Loucy (cell line): ENCODE measurements at regions not wholly inside any gene's neighbourhood (a gene's known extent, or its start where the extent isn't known, plus 50 kb on each side); places are given as distances from the start of the nearest gene placed in this dataset.
"Not testable (repeated sequence)": the region's sequence is repeated elsewhere in the genome, so short reads cannot be mapped to it uniquely, and the experiment has no call there.

ENCODE experiments used
- H2AFZ ChIP-seq: fragments of 200-600 bp; sonication (generic); 2 replicates; pipeline ENCODE4 v1.6.0; 2016; ENCODE audit warnings: antibody characterized with exemption, mild to moderate bottlenecking, low read length, moderate library complexity
- H3F3A ChIP-seq: fragments of 200-600 bp; 2 replicates; pipeline ENCODE4 v1.6.0; 2016; ENCODE audit warnings: antibody characterized with exemption, low read depth, mild to moderate bottlenecking
- H3K27me3 ChIP-seq: fragments of 200-600 bp; sonication (generic); 2 replicates; pipeline ENCODE4 v1.6.1; 2014; ENCODE audit warnings: low read length, mild to moderate bottlenecking; ENCODE audit not compliant: insufficient read depth, poor library complexity, severe bottlenecking
- H3K36me3 ChIP-seq: fragments of 200-600 bp; sonication (generic); 2 replicates; pipeline ENCODE4 v1.6.1; 2016; ENCODE audit warnings: low read length; ENCODE audit not compliant: insufficient read depth
- H3K4me1 ChIP-seq: fragments of 200-600 bp; sonication (generic); 2 replicates; pipeline ENCODE4 v1.5.1; 2014; ENCODE audit warnings: low read length, mild to moderate bottlenecking; ENCODE audit not compliant: insufficient read depth, poor library complexity, severe bottlenecking
- H3K4me2 ChIP-seq: fragments of 200-600 bp; sonication (generic); 2 replicates; pipeline ENCODE4 v1.6.0; 2014; ENCODE audit warnings: antibody characterized with exemption, low read length, low read depth, mild to moderate bottlenecking; ENCODE audit not compliant: poor library complexity, severe bottlenecking
- H3K4me3 ChIP-seq: fragments of 200-600 bp; sonication (generic); 2 replicates; pipeline ENCODE4 v1.5.1; 2014; ENCODE audit warnings: low read length, mild to moderate bottlenecking, mixed read lengths; ENCODE audit not compliant: poor library complexity, severe bottlenecking
- H3K79me2 ChIP-seq: fragments of 200-600 bp; sonication (generic); 2 replicates; pipeline ENCODE4 v1.6.1; 2014; ENCODE audit warnings: low read length; ENCODE audit not compliant: insufficient read depth
- H3K9ac ChIP-seq: fragments of 200-600 bp; sonication (generic); 2 replicates; pipeline ENCODE4 v1.6.0; 2014; ENCODE audit warnings: mild to moderate bottlenecking, low read depth, low read length, moderate library complexity; ENCODE audit not compliant: poor library complexity, severe bottlenecking
- H3K9me2 ChIP-seq: fragments of 200-600 bp; sonication (generic); replicated peaks from 2 replicates; pipeline ENCODE4 v1.6.1; 2016; ENCODE audit warnings: low read depth, low read length, mixed read lengths
- H3K9me3 ChIP-seq: fragments of 200-600 bp; sonication (generic); 2 replicates; pipeline ENCODE4 v1.6.1; 2014; ENCODE audit warnings: mild to moderate bottlenecking, antibody characterized with exemption, low read length, low read depth; ENCODE audit not compliant: insufficient read depth
- H4K20me1 ChIP-seq: fragments of 200-600 bp; sonication (generic); 2 replicates; pipeline ENCODE4 v1.6.0; 2014; ENCODE audit warnings: antibody characterized with exemption, low read length, mild to moderate bottlenecking; ENCODE audit not compliant: insufficient read depth, poor library complexity, severe bottlenecking
- CTCF ChIP-seq: fragments of 200-600 bp; sonication (generic); conservative IDR thresholded peaks from 2 replicates; pipeline ENCODE4 v1.5.1; 2014; ENCODE audit warnings: mild to moderate bottlenecking, antibody characterized with exemption, low read length
- EZH2phosphoT487 ChIP-seq: fragments of 200-600 bp; IDR thresholded peaks from 2 replicates; pipeline ENCODE4 v1.6.1; 2018; ENCODE audit warnings: antibody characterized with exemption, mild to moderate bottlenecking, moderate library complexity, borderline replicate concordance

GRCh38 chr2:238722181-238722580, 125.7 kb upstream of the TWIST2 start:
- no peaks in the 10 kb centered on the region for H3K9me2 ChIP-seq
- no peak overlapping the region for H3K4me2 ChIP-seq
- no peaks in the 10 kb centered on the region for H4K20me1 ChIP-seq
- H3K27me3 ChIP-seq: no peaks in the 10 kb centered on the region
- no peak overlapping the region for H2AFZ ChIP-seq
- no peak overlapping the region for H3K9ac ChIP-seq
- no peaks in the 10 kb centered on the region for H3K36me3 ChIP-seq
- H3K4me3 ChIP-seq: no peak overlapping the region
- no peaks in the 10 kb centered on the region for H3K9me3 ChIP-seq
- no peaks in the 10 kb centered on the region for H3K4me1 ChIP-seq
- TF ChIP-seq CTCF (no peak), EZH2phosphoT487 (no peak)
- H3K79me2 ChIP-seq: no peaks in the 10 kb centered on the region
- no peaks in the 10 kb centered on the region for H3F3A ChIP-seq

- Histone ChIP-seq H2AFZ (no peak overlapping the region), H3K4me3 (no peak overlapping the region), H3K4me2 (no peak overlapping the region), H3K9me3 (no peaks in the 10 kb centered on the region), H3F3A (no peaks in the 10 kb centered on the region), H3K4me1 (no peaks in the 10 kb centered on the region), H3K36me3 (no peaks in the 10 kb centered on the region), H3K79me2 (no peaks in the 10 kb centered on the region), H4K20me1 (no peaks in the 10 kb centered on the region), H3K9ac (no peak overlapping the region), H3K27me3 (no peaks in the 10 kb centered on the region), H3K9me2 (no peaks in the 10 kb centered on the region)
- TF ChIP-seq CTCF (no peak), EZH2phosphoT487 (no peak)
These were observed 125.0 kb upstream of the TWIST2 start for GRCh38 chr2:238722883-238723282.

GRCh38 chr2:238723740-238724320, 124.1 kb upstream of the TWIST2 start:
- not testable (repeated sequence) for H3K9ac ChIP-seq, H3K4me2 ChIP-seq

GRCh38 chr2:238724728-238725127, 123.2 kb upstream of the TWIST2 start:
- TF ChIP-seq CTCF (no peak), EZH2phosphoT487 (no peak)
- no peaks in the 10 kb centered on the region for H3K79me2 ChIP-seq
- no peaks in the 10 kb centered on the region for H3K27me3 ChIP-seq

More at GRCh38 chr2:238723740-238724320, 124.1 kb upstream of the TWIST2 start:
- not testable (repeated sequence) for H3K27me3 ChIP-seq, H2AFZ ChIP-seq, H3K9me3 ChIP-seq, H3F3A ChIP-seq, H3K4me1 ChIP-seq, H4K20me1 ChIP-seq, H3K36me3 ChIP-seq, H3K79me2 ChIP-seq, H3K9me2 ChIP-seq, H3K4me3 ChIP-seq

More at GRCh38 chr2:238724728-238725127, 123.2 kb upstream of the TWIST2 start:
- Histone ChIP-seq H3K4me1 (no peaks in the 10 kb centered on the region), H4K20me1 (no peaks in the 10 kb centered on the region), H3K9me2 (no peaks in the 10 kb centered on the region), H3K4me3 (no peak overlapping the region), H3F3A (no peaks in the 10 kb centered on the region), H3K9me3 (no peaks in the 10 kb centered on the region), H3K4me2 (no peak overlapping the region), H3K36me3 (no peaks in the 10 kb centered on the region), H2AFZ (no peak overlapping the region), H3K9ac (no peak overlapping the region)
